DOHH2 (cell line): ENCODE measurements at regions not wholly inside any gene's neighbourhood (a gene's known extent, or its start where the extent isn't known, plus 50 kb on each side); places are given as distances from the start of the nearest gene placed in this dataset.
"Not testable (repeated sequence)": the region's sequence is repeated elsewhere in the genome, so short reads cannot be mapped to it uniquely, and the experiment has no call there.

Source experiments
- H3F3A ChIP-seq: fragments of 200-600 bp; sonication (generic), shearing (Covaris generic); 2 replicates; pipeline ENCODE4 v1.6.0; 2016; ENCODE audit warnings: antibody characterized with exemption, mild to moderate bottlenecking; ENCODE audit not compliant: control insufficient read depth, insufficient read depth
- H3K27ac ChIP-seq: fragments of 200-600 bp; sonication (generic); 2 replicates; pipeline ENCODE4 v1.5.1; 2014; ENCODE audit warnings: low read depth, mild to moderate bottlenecking, low read length, moderate library complexity
- H3K27me3 ChIP-seq: fragments of 200-600 bp; sonication (generic); 2 replicates; pipeline ENCODE4 v1.6.1; 2014; ENCODE audit warnings: mild to moderate bottlenecking, low read length, mixed read lengths; ENCODE audit not compliant: control insufficient read depth
- H3K36me3 ChIP-seq: fragments of 200-600 bp; sonication (generic); 2 replicates; pipeline ENCODE4 v1.6.1; 2014; ENCODE audit warnings: mild to moderate bottlenecking, low read length, moderate library complexity, mixed read lengths; ENCODE audit not compliant: control insufficient read depth
- H3K4me1 ChIP-seq: fragments of 200-600 bp; sonication (generic); 2 replicates; pipeline ENCODE4 v1.6.1; 2014; ENCODE audit warnings: mild to moderate bottlenecking, low read length, mixed read lengths; ENCODE audit not compliant: control insufficient read depth
- H3K4me2 ChIP-seq: fragments of 200-600 bp; sonication (generic); 2 replicates; pipeline ENCODE4 v1.6.0; 2014; ENCODE audit warnings: mild to moderate bottlenecking, low read length, moderate library complexity
- H3K4me3 ChIP-seq: fragments of 200-600 bp; sonication (generic); 2 replicates; pipeline ENCODE4 v1.5.1; 2014; ENCODE audit warnings: mild to moderate bottlenecking, low read length, mixed read lengths
- H3K79me2 ChIP-seq: fragments of 200-600 bp; sonication (generic); 2 replicates; pipeline ENCODE4 v1.6.1; 2014; ENCODE audit warnings: mild to moderate bottlenecking, low read length, mixed read lengths; ENCODE audit not compliant: control insufficient read depth
- H3K9me2 ChIP-seq: fragments of 200-600 bp; sonication (generic); replicated peaks from 2 replicates; pipeline ENCODE4 v1.6.1; 2014; ENCODE audit warnings: mild to moderate bottlenecking, low read length, mixed read lengths; ENCODE audit not compliant: control insufficient read depth
- H3K9me3 ChIP-seq: fragments of 200-600 bp; sonication (generic); 2 replicates; pipeline ENCODE4 v1.6.1; 2014; ENCODE audit warnings: antibody characterized with exemption, low read length, mixed read lengths; ENCODE audit not compliant: control insufficient read depth, insufficient read depth
- H4K20me1 ChIP-seq: fragments of 200-600 bp; sonication (generic); 2 replicates; pipeline ENCODE4 v1.6.0; 2014; ENCODE audit warnings: low read depth, mild to moderate bottlenecking, antibody characterized with exemption, low read length, moderate library complexity; ENCODE audit not compliant: control insufficient read depth, insufficient read depth
- CTCF ChIP-seq: fragments of 200-600 bp; sonication (generic); IDR thresholded peaks from one replicate; pipeline ENCODE4 v1.5.1; 2014; ENCODE audit warnings: antibody characterized with exemption, mild to moderate bottlenecking, low read depth, low read length; ENCODE audit not compliant: poor library complexity, severe bottlenecking
- EZH2phosphoT487 ChIP-seq: fragments of 200-600 bp; sonication (generic); IDR thresholded peaks from 2 replicates; pipeline ENCODE4 v1.6.1; 2017; ENCODE audit warnings: borderline replicate concordance, mild to moderate bottlenecking, antibody characterized with exemption, low read length, moderate library complexity, mixed read lengths

GRCh38 chr1:88581703-88582102, 102.4 kb upstream of the PKN2 start:
- H3K9me3 ChIP-seq = no peaks in the 10 kb centered on the region
- H3K4me3 ChIP-seq = no peak overlapping the region
- H3K79me2 ChIP-seq = no peaks in the 10 kb centered on the region
- 0 out of 2 replicates have a peak, but pooled peaks cover 3% of the 10 kb centered on the region for H3K27me3 ChIP-seq
- no peaks in the 10 kb centered on the region for H3K9me2 ChIP-seq
- H4K20me1 ChIP-seq = no peaks in the 10 kb centered on the region
- H3K27ac ChIP-seq = no peak overlapping the region
- H3K36me3 ChIP-seq = no peaks in the 10 kb centered on the region
- H3K4me2 ChIP-seq = no peak overlapping the region
- H3F3A ChIP-seq = no peaks in the 10 kb centered on the region
- no peaks in the 10 kb centered on the region for H3K4me1 ChIP-seq
- TF ChIP-seq EZH2phosphoT487 = no peak
- no peak for TF ChIP-seq CTCF

GRCh38 chr1:88593358-88593757, 90.7 kb upstream of the PKN2 start:
- H3K79me2 ChIP-seq = no peaks in the 10 kb centered on the region

GRCh38 chr1:88595355-88596002, 88.6 kb upstream of the PKN2 start:
- TF ChIP-seq EZH2phosphoT487 = no peak
- peak; percentile 75 for TF ChIP-seq CTCF
- Histone ChIP-seq H3K79me2 (no peaks in the 10 kb centered on the region), H3K9me2 (no peaks in the 10 kb centered on the region), H3K36me3 (no peaks in the 10 kb centered on the region), H3K4me2 (no peak overlapping the region), H3K4me1 (no peaks in the 10 kb centered on the region), H3K27ac (no peak overlapping the region), H3F3A (no peaks in the 10 kb centered on the region), H4K20me1 (no peaks in the 10 kb centered on the region), H3K4me3 (no peak overlapping the region), H3K9me3 (no peaks in the 10 kb centered on the region), H3K27me3 (no peaks in the 10 kb centered on the region)

More at GRCh38 chr1:88593358-88593757, 90.7 kb upstream of the PKN2 start:
- H3K4me1 ChIP-seq = no peaks in the 10 kb centered on the region
- no peaks in the 10 kb centered on the region for H3K9me3 ChIP-seq
- no peaks in the 10 kb centered on the region for H4K20me1 ChIP-seq
- H3K27me3 ChIP-seq = no peaks in the 10 kb centered on the region
- H3K4me2 ChIP-seq = no peak overlapping the region
- TF ChIP-seq EZH2phosphoT487 = no peak
- TF ChIP-seq CTCF = no peak
- H3K36me3 ChIP-seq = no peaks in the 10 kb centered on the region
- no peak overlapping the region for H3K27ac ChIP-seq
- no peaks in the 10 kb centered on the region for H3K9me2 ChIP-seq
- no peak overlapping the region for H3K4me3 ChIP-seq
- H3F3A ChIP-seq = no peaks in the 10 kb centered on the region

GRCh38 chr1:88597973-88598372, 86.1 kb upstream of the PKN2 start:
- not testable (repeated sequence) for H3K9me2 ChIP-seq, H3K27ac ChIP-seq, H3K36me3 ChIP-seq, H3K27me3 ChIP-seq, H3K79me2 ChIP-seq, H3F3A ChIP-seq, H3K4me1 ChIP-seq, H3K4me3 ChIP-seq, H3K9me3 ChIP-seq, H3K4me2 ChIP-seq, H4K20me1 ChIP-seq
